ENCODE measurements at regions not wholly inside any gene's neighbourhood (a gene's known extent, or its start where the extent isn't known, plus 50 kb on each side); places are given as distances from the start of the nearest gene placed in this dataset.

DNA sequence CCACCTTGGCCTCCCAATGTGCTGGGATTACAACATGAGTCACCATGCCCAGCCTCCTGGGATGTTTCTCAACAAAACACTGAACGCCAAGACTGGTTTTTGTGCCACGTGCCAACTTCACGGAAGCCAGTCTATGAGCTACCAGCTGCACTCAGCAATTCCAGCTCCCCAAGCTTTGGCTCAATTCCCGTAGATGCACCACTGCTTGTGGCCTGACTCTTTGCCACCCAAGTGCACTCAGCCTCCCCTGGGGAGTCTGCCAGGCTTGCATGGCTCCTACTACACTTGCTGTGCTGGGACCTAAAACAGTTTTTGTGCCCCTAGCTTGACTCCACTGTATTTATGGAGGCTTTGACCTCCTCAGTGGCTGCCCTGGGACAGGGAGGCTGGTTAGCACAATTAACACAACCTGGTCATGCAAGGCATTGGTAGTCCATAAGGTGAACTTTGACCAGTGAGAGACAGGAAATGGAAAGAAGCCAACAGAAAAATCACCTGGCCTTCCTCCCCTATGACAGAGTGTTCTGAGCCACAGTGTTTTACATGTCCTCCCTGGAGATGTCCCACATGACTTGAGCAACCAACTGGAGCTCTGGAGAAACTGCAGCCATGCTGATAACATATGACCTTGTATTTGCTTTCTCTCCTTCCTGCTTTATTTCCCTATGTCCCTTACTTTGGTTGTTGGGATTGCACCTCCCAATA is 1173.1 kb downstream of the UQCRFS1 start:
- Histone ChIP-seq H3K27ac (no peak overlapping the region), H3K4me3 (no peak overlapping the region), H3K36me3 (no peaks in the 10 kb centered on the region), H3K4me1 (no peaks in the 10 kb centered on the region), H3K9me3 (no peaks in the 10 kb centered on the region), H3K27me3 (no peaks in the 10 kb centered on the region)
- DNase-seq (ENCODE audit: low spot score in 2 of 2): no peak
- intact Hi-C loops (cut with DNase I; ENCODE audit: low total_unique reads): no loop called here
- TF ChIP-seq POLR2AphosphoS5 (IDR thresholded peaks at IDR 0.05): no peak

DNA sequence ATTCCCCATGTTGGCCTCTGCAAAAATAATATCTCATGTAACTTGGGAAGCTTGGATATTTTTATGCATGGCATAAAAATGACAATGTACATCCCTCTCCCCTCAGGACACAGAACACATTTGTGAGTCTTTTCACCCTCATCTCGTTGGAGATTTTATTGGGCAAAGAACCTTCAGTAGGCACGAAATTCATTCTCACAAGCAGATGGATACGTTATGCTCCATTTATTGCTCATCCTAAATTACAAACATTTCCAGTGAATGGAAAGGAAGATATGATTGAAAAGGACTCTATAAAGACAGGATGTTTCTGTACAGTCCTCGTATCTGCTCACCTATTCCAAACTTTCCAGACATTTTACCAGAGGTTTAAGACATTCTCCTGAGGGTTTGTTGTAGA is 1175.8 kb downstream of the UQCRFS1 start:
- TF ChIP-seq, protein P1, sequence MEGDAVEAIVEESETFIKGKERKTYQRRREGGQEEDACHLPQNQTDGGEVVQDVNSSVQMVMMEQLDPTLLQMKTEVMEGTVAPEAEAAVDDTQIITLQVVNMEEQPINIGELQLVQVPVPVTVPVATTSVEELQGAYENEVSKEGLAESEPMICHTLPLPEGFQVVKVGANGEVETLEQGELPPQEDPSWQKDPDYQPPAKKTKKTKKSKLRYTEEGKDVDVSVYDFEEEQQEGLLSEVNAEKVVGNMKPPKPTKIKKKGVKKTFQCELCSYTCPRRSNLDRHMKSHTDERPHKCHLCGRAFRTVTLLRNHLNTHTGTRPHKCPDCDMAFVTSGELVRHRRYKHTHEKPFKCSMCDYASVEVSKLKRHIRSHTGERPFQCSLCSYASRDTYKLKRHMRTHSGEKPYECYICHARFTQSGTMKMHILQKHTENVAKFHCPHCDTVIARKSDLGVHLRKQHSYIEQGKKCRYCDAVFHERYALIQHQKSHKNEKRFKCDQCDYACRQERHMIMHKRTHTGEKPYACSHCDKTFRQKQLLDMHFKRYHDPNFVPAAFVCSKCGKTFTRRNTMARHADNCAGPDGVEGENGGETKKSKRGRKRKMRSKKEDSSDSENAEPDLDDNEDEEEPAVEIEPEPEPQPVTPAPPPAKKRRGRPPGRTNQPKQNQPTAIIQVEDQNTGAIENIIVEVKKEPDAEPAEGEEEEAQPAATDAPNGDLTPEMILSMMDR (IDR thresholded peaks at IDR 0.05): no peak
- TF ChIP-seq POLR2AphosphoS5 (IDR thresholded peaks at IDR 0.05) (no peak), POLR2A (IDR thresholded peaks at IDR 0.05) (no peak)
- Histone ChIP-seq H3K27ac (no peak overlapping the region), H3K4me1 (no peaks in the 10 kb centered on the region), H3K9me3 (peaks cover 0 to 6% of the 10 kb centered on the region in 2 donors), H3K36me3 (no peaks in the 10 kb centered on the region), H3K27me3 (no peaks in the 10 kb centered on the region), H3K4me3 (no peak overlapping the region)
- intact Hi-C loops (cut with DNase I; ENCODE audit: low total_unique reads): no loop called here
- no peak for DNase-seq (ENCODE audit: low spot score in 2 of 2)

DNA sequence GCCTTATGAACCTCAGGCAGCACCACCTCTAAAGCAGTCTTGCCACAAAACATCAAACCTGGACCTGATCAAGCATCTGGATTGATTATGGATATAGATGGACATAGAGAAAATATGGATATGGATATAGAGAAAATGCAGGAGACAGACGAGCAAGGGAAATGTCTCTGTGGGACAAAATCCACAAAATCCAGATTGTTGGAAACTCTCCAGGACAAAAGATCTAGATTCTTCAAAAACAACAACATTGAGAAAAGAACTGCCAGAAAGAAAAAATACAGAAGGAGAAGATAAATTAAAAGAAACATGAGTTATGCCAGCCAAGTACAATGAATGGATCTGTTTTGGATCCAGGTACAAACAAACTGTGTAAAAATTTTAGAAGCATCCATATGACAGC is 1176.5 kb downstream of the UQCRFS1 start:
- TF ChIP-seq POLR2AphosphoS5 (IDR thresholded peaks at IDR 0.05) (no peak), POLR2A (IDR thresholded peaks at IDR 0.05) (no peak)
- TF ChIP-seq, protein P1 (IDR thresholded peaks at IDR 0.05): no peak
- H3K4me1 ChIP-seq: no peaks in the 10 kb centered on the region
- no peaks in the 10 kb centered on the region for H3K27me3 ChIP-seq
- no peak overlapping the region for H3K4me3 ChIP-seq
- H3K9me3 ChIP-seq: peaks cover 0 to 7% of the 10 kb centered on the region in 2 donors
- no peak for DNase-seq (ENCODE audit: low spot score in 2 of 2)
- H3K36me3 ChIP-seq: no peaks in the 10 kb centered on the region
- H3K27ac ChIP-seq: no peak overlapping the region
- intact Hi-C loops (cut with DNase I; ENCODE audit: low total_unique reads): no loop called here

DNA sequence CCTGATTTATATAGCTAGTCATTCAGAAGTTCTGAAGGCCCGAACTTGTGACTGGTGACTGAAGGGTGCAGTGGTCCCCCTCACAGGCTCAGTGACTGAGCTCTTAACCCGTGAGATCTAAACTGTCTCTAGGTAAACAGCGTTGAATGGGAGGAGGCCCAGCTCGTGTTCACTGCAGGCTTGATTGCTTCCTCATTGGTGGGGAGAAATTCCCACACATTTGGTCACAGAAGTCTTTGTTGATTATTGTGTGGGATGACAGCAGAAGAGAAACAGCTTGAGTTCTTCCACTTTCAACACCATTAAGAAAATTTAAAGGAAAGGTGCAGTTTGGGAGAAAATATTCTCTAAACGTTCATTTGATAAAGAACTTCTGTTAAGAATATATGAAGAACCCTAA is 1178.0 kb downstream of the UQCRFS1 start:
- no peak overlapping the region for H3K4me3 ChIP-seq
- H3K36me3 ChIP-seq: no peaks in the 10 kb centered on the region
- DNase-seq (ENCODE audit: low spot score in 2 of 2): no peak
- intact Hi-C loops (cut with DNase I; ENCODE audit: low total_unique reads): no loop called here
- TF ChIP-seq POLR2A (IDR thresholded peaks at IDR 0.05) (no peak), POLR2AphosphoS5 (IDR thresholded peaks at IDR 0.05) (no peak)
- TF ChIP-seq, protein P1 (IDR thresholded peaks at IDR 0.05): no peak
- no peaks in the 10 kb centered on the region for H3K27me3 ChIP-seq
- H3K4me1 ChIP-seq: no peaks in the 10 kb centered on the region
- H3K27ac ChIP-seq: no peak overlapping the region
- H3K9me3 ChIP-seq: peaks cover 0 to 11% of the 10 kb centered on the region in 2 donors

DNA sequence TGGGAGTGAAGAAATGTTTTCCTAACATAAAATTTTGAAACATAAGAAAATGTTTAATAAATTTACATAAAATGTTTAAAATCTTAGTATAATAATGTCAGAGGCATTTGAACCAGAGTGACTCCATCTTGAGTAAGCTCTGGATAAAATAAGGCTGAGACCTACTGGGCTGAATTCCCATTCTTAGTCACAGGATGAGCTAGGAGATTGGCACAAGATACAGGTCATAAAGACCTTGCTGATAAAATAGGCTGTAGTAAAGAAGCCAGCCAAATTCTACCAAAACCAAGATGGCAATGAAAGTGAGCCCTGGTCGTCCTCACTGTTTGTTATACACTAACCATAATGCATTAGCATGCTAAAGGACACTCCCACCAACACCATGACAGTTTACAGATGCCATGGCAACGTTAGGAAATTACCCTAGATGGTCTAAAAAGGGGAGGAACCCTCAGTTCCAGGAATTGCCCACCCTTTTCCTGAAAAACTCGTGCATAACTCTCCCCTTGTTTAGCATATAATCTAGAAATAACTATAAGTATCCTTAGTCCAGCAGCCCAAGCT is 1184.0 kb downstream of the UQCRFS1 start:
- no peak overlapping the region for H3K27ac ChIP-seq
- TF ChIP-seq, protein P1 (IDR thresholded peaks at IDR 0.05): no peak
- TF ChIP-seq POLR2A (IDR thresholded peaks at IDR 0.05) (no peak), POLR2AphosphoS5 (IDR thresholded peaks at IDR 0.05) (no peak)
- peaks cover 0 to 11% of the 10 kb centered on the region in 2 donors for H3K9me3 ChIP-seq
- H3K27me3 ChIP-seq: no peaks in the 10 kb centered on the region
- no peak overlapping the region for H3K4me3 ChIP-seq
- H3K36me3 ChIP-seq: no peaks in the 10 kb centered on the region
- intact Hi-C loops (cut with DNase I; ENCODE audit: low total_unique reads): no loop called here
- H3K4me1 ChIP-seq: no peaks in the 10 kb centered on the region
- no peak for DNase-seq (ENCODE audit: low spot score in 2 of 2)
